ENCODE measurements at regions not wholly inside any gene's neighbourhood (a gene's known extent, or its start where the extent isn't known, plus 50 kb on each side); places are given as distances from the start of the nearest gene placed in this dataset.

- TF ChIP-seq CTCF (conservative IDR thresholded peaks at IDR 0.05; ENCODE audit: low read depth, low read length): no peak
- no peak for DNase-seq (ENCODE audit: low read depth)
- H3K4me3 ChIP-seq (ENCODE audit: low read depth, low read length): no peak overlapping the region
Measured at GRCh38 chr20:1724901-1725300, 67.3 kb upstream of the SIRPG start.

GRCh38 chr20:1722513-1723050, 65.0 kb upstream of the SIRPG start:
- no peak for TF ChIP-seq CTCF (conservative IDR thresholded peaks at IDR 0.05; ENCODE audit: low read depth, low read length)
- no peak overlapping the region for H3K4me3 ChIP-seq (ENCODE audit: low read depth, low read length)
- no peak for DNase-seq (ENCODE audit: low read depth)

- no peak overlapping the region for H3K4me3 ChIP-seq (ENCODE audit: low read depth, low read length)
- no peak for TF ChIP-seq CTCF (conservative IDR thresholded peaks at IDR 0.05; ENCODE audit: low read depth, low read length)
- DNase-seq (ENCODE audit: low read depth): no peak
Measured at GRCh38 chr20:1721687-1722512, 64.3 kb upstream of the SIRPG start.

GRCh38 chr20:1720845-1721475, 63.4 kb upstream of the SIRPG start:
- no peak overlapping the region for H3K4me3 ChIP-seq (ENCODE audit: low read depth, low read length)
- no peak for DNase-seq (ENCODE audit: low read depth)
- TF ChIP-seq CTCF (conservative IDR thresholded peaks at IDR 0.05; ENCODE audit: low read depth, low read length): no peak

GRCh38 chr20:1720226-1720625, 62.6 kb upstream of the SIRPG start:
- no peak for TF ChIP-seq CTCF (conservative IDR thresholded peaks at IDR 0.05; ENCODE audit: low read depth, low read length)
- H3K4me3 ChIP-seq (ENCODE audit: low read depth, low read length): no peak overlapping the region
- no peak for DNase-seq (ENCODE audit: low read depth)

- H3K4me3 ChIP-seq (ENCODE audit: low read depth, low read length): no peak overlapping the region
- no peak for TF ChIP-seq CTCF (conservative IDR thresholded peaks at IDR 0.05; ENCODE audit: low read depth, low read length)
- peak; percentile 14 for DNase-seq (ENCODE audit: low read depth)
Measured at GRCh38 chr20:1718604-1719384, 61.2 kb upstream of the SIRPG start.
